ENCODE measurements at regions not wholly inside any gene's neighbourhood (a gene's known extent, or its start where the extent isn't known, plus 50 kb on each side); places are given as distances from the start of the nearest gene placed in this dataset.

DNA sequence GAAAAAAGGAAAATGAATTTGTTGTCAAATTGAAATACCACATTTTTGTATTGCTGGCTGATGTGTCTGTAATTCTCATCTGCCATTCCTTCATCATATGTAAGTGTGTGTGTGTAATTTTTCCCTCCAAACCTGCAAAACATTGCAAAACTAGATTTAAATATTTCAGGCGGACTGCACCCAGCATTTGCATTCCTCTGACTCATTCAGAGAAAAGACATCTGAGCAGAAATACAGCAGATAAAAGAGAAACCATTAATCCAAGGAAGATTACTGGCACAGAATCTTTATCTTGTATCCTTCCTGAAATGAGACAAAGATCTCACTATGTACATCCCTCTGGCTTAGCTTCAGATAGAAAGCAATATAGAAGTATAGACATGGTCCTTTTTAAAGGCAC, 275.3 kb downstream of the TMEM38B start (continued):
- TF ChIP-seq YY1 (IDR thresholded peaks at IDR 0.05; ENCODE audit: low read depth, low read length) (no peak), KDM1A (IDR thresholded peaks at IDR 0.05; ENCODE audit: borderline replicate concordance, low read length) (no peak), JUN (IDR thresholded peaks at IDR 0.05; ENCODE audit: low read depth, low read length) (no peak), EP300 (IDR thresholded peaks at IDR 0.05; ENCODE audit: borderline replicate concordance in 1 of 2, low read depth in 2 of 2, low read length in 2 of 2) (no peak), SP1 (IDR thresholded peaks at IDR 0.05; ENCODE audit: low read depth, low read length) (no peak), HDAC6 (IDR thresholded peaks at IDR 0.05; ENCODE audit: low read depth, low read length) (no peak), MAFK (IDR thresholded peaks at IDR 0.05; ENCODE audit: low read depth, low read length) (no peak), SIN3A (conservative IDR thresholded peaks at IDR 0.05 in 1 of 2, IDR thresholded peaks at IDR 0.05 in 1 of 2; ENCODE audit: low read depth in 1 of 2, low read length in 2 of 2) (no peak)
- TF ChIP-seq, protein P1, sequence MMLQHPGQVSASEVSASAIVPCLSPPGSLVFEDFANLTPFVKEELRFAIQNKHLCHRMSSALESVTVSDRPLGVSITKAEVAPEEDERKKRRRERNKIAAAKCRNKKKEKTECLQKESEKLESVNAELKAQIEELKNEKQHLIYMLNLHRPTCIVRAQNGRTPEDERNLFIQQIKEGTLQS (IDR thresholded peaks at IDR 0.05; ENCODE audit: insufficient read depth, low read depth, low read length): no peak

Measured in H1 (cell line).